ENCODE measurements at regions not wholly inside any gene's neighbourhood (a gene's known extent, or its start where the extent isn't known, plus 50 kb on each side); places are given as distances from the start of the nearest gene placed in this dataset.

GRCh38 chr6:63094947-63095346 is 116.3 kb upstream of the FKBP1C start:
- no peak for TF ChIP-seq CTCF (IDR thresholded peaks at IDR 0.05)
- no peak overlapping the region for H3K4me3 Mint-ChIP-seq (ENCODE audit: unreplicated experiment)
- H3K27me3 Mint-ChIP-seq (ENCODE audit: unreplicated experiment) = no peaks in the 10 kb centered on the region
- no peaks in the 10 kb centered on the region for H3K9me3 Mint-ChIP-seq (ENCODE audit: unreplicated experiment)
- no peak for DNase-seq (ENCODE audit: extremely low spot score, unreplicated experiment)
- no peaks in the 10 kb centered on the region for H3K36me3 Mint-ChIP-seq (ENCODE audit: unreplicated experiment)
- H3K4me1 Mint-ChIP-seq (ENCODE audit: unreplicated experiment) = no peaks in the 10 kb centered on the region
- no peak overlapping the region for H3K27ac Mint-ChIP-seq (ENCODE audit: unreplicated experiment)

DNA sequence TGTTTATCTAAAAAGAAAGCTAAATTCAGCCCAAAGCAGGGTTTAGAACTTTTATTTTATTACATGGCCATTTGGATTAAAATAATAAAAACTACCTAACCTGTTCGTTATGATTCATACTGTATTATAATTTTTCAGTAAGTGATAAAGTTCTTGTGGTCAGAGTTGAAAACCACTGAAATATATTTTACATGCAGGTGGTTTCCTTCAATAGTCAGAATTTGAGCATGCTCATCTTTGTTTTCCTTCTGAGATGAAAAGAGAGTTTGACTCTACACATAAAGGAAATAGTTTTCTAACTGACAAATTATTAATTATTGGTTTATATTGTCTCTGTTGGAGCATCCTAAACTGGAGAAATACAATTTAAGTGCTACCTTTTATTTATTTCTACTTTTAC is 114.0 kb upstream of the FKBP1C start:
- Mint-ChIP-seq H3K9me3 (ENCODE audit: unreplicated experiment) (no peaks in the 10 kb centered on the region), H3K27me3 (ENCODE audit: unreplicated experiment) (no peaks in the 10 kb centered on the region), H3K4me3 (ENCODE audit: unreplicated experiment) (no peak overlapping the region), H3K36me3 (ENCODE audit: unreplicated experiment) (no peaks in the 10 kb centered on the region), H3K27ac (ENCODE audit: unreplicated experiment) (no peak overlapping the region), H3K4me1 (ENCODE audit: unreplicated experiment) (no peaks in the 10 kb centered on the region)
- DNase-seq (ENCODE audit: extremely low spot score, unreplicated experiment) = no peak
- no peak for TF ChIP-seq CTCF (IDR thresholded peaks at IDR 0.05)

GRCh38 chr6:63098789-63099188 is 112.5 kb upstream of the FKBP1C start:
- Mint-ChIP-seq H3K9me3 (ENCODE audit: unreplicated experiment) (no peaks in the 10 kb centered on the region), H3K27me3 (ENCODE audit: unreplicated experiment) (no peaks in the 10 kb centered on the region), H3K4me3 (ENCODE audit: unreplicated experiment) (no peak overlapping the region), H3K36me3 (ENCODE audit: unreplicated experiment) (no peaks in the 10 kb centered on the region), H3K27ac (ENCODE audit: unreplicated experiment) (no peak overlapping the region), H3K4me1 (ENCODE audit: unreplicated experiment) (no peaks in the 10 kb centered on the region)
- no peak for DNase-seq (ENCODE audit: extremely low spot score, unreplicated experiment)
- no peak for TF ChIP-seq CTCF (IDR thresholded peaks at IDR 0.05)

DNA sequence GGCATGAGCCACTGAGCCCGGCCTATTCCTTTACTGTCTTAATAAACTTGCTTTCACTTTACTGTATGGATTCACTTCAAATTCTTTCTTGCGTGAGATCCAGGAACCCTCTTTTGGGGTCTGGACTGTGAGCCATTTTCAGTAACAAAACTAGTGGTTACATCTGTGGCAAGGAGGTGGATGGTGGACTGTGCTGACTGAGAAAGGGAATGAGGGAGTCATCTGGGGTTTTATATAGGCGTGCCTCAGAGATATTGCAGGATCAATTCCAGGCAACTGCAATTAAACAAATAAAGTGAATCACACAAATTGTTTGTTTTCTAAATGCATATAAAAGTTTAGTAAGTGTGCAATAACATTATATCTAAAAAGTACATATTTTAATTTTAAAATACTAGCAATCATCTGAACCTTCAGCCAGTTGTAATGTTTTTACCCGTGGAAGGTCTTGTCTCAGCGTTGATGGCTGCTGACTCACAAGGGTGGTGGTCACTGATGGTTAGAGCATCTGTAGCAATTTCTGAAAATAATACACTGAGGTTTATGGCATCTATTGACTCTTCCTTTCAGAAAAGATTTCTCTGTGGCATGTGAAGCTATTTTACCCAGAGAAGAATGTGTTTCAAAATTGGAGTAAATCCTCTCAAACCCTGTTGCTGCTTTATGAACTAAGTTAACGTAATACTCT is 111.4 kb upstream of the FKBP1C start:
- Mint-ChIP-seq H3K9me3 (ENCODE audit: unreplicated experiment) (no peaks in the 10 kb centered on the region), H3K27me3 (ENCODE audit: unreplicated experiment) (no peaks in the 10 kb centered on the region), H3K27ac (ENCODE audit: unreplicated experiment) (no peak overlapping the region), H3K4me1 (ENCODE audit: unreplicated experiment) (no peaks in the 10 kb centered on the region), H3K36me3 (ENCODE audit: unreplicated experiment) (no peaks in the 10 kb centered on the region), H3K4me3 (ENCODE audit: unreplicated experiment) (no peak overlapping the region)
- no peak for DNase-seq (ENCODE audit: extremely low spot score, unreplicated experiment)
- TF ChIP-seq CTCF (IDR thresholded peaks at IDR 0.05) = no peak

- Mint-ChIP-seq H3K9me3 (ENCODE audit: unreplicated experiment) (peaks cover 6% of the 10 kb centered on the region), H3K27ac (ENCODE audit: unreplicated experiment) (no peak overlapping the region), H3K36me3 (ENCODE audit: unreplicated experiment) (no peaks in the 10 kb centered on the region), H3K4me3 (ENCODE audit: unreplicated experiment) (no peak overlapping the region), H3K27me3 (ENCODE audit: unreplicated experiment) (no peaks in the 10 kb centered on the region), H3K4me1 (ENCODE audit: unreplicated experiment) (no peaks in the 10 kb centered on the region)
- DNase-seq (ENCODE audit: extremely low spot score, unreplicated experiment) = no peak
- no peak for TF ChIP-seq CTCF (IDR thresholded peaks at IDR 0.05)
Measured at GRCh38 chr6:63114610-63115211, 96.6 kb upstream of the FKBP1C start.

Measured in osteocyte (in vitro differentiated cells).